ENCODE measurements at regions not wholly inside any gene's neighbourhood (a gene's known extent, or its start where the extent isn't known, plus 50 kb on each side); places are given as distances from the start of the nearest gene placed in this dataset.

GRCh38 chr12:58301730-58302122 lies 360.4 kb downstream of the ATP23 start:
- Histone ChIP-seq H3K27ac (ENCODE audit: low read depth in 1 of 2, low read length in 1 of 2) (no peak overlapping the region), H3K27me3 (ENCODE audit: control insufficient read depth in 3 of 3, insufficient read depth in 3 of 3, low read length in 2 of 3) (no peaks in the 10 kb centered on the region), H3K4me1 (ENCODE audit: control insufficient read depth in 5 of 5, insufficient read depth in 5 of 5, low read length in 5 of 5) (peaks cover 0 to 7% (median 0%) of the 10 kb centered on the region in 5 donors), H3K4me3 (no peak overlapping the region), H3K9me3 (ENCODE audit: control insufficient read depth in 4 of 4, insufficient read depth in 3 of 4, low read length in 3 of 4) (peaks cover 0 to under 1% (median 0%) of the 10 kb centered on the region in 4 donors), H3K9ac (ENCODE audit: insufficient read depth in 1 of 2, low read length in 2 of 2) (no peak overlapping the region), H3K36me3 (ENCODE audit: control insufficient read depth in 4 of 4, insufficient read depth in 4 of 4, low read length in 4 of 4) (no peaks in the 10 kb centered on the region)
- DNase-seq (no peak), ATAC-seq (ENCODE audit: insufficient read depth, low FRiP score) (no peak)
- no peak for TF ChIP-seq CTCF (IDR thresholded peaks at IDR 0.05; ENCODE audit: control extremely low read depth, extremely low read depth)
- WGBS, 2 donors, result 91% methylated on average over 4 of the region's 4 CpGs

GRCh38 chr12:58302487-58303011 lies 361.2 kb downstream of the ATP23 start:
- WGBS, 2 donors, result 73 to 80% methylated on average over 1 of the region's 1 CpG
- H3K9ac ChIP-seq (ENCODE audit: insufficient read depth in 1 of 2, low read length in 2 of 2), result no peak overlapping the region
- no peak for ATAC-seq (ENCODE audit: insufficient read depth, low FRiP score)
- peaks cover 0 to 7% (median 0%) of the 10 kb centered on the region in 4 donors for H3K9me3 ChIP-seq (ENCODE audit: control insufficient read depth in 4 of 4, insufficient read depth in 3 of 4, low read length in 3 of 4)
- DNase-seq, result no peak
- H3K27ac ChIP-seq (ENCODE audit: low read depth in 1 of 2, low read length in 1 of 2), result no peak overlapping the region
- H3K4me3 ChIP-seq, result no peak overlapping the region
- no peaks in the 10 kb centered on the region for H3K36me3 ChIP-seq (ENCODE audit: control insufficient read depth in 4 of 4, insufficient read depth in 4 of 4, low read length in 4 of 4)
- no peak for TF ChIP-seq CTCF (IDR thresholded peaks at IDR 0.05; ENCODE audit: control extremely low read depth, extremely low read depth)
- H3K27me3 ChIP-seq (ENCODE audit: control insufficient read depth in 3 of 3, insufficient read depth in 3 of 3, low read length in 2 of 3), result no peaks in the 10 kb centered on the region
- H3K4me1 ChIP-seq (ENCODE audit: control insufficient read depth in 5 of 5, insufficient read depth in 5 of 5, low read length in 5 of 5), result peaks cover 0 to 7% (median 0%) of the 10 kb centered on the region in 5 donors

GRCh38 chr12:58306266-58307000 lies 365.1 kb downstream of the ATP23 start:
- ATAC-seq (ENCODE audit: insufficient read depth, low FRiP score) (no peak), DNase-seq (no peak)
- Histone ChIP-seq H3K9ac (ENCODE audit: insufficient read depth in 1 of 2, low read length in 2 of 2) (no peak overlapping the region), H3K36me3 (ENCODE audit: control insufficient read depth in 4 of 4, insufficient read depth in 4 of 4, low read length in 4 of 4) (no peaks in the 10 kb centered on the region), H3K4me1 (ENCODE audit: control insufficient read depth in 5 of 5, insufficient read depth in 5 of 5, low read length in 5 of 5) (peaks cover 0 to 7% (median 0%) of the 10 kb centered on the region in 5 donors), H3K9me3 (ENCODE audit: control insufficient read depth in 4 of 4, insufficient read depth in 3 of 4, low read length in 3 of 4) (peaks cover 0 to 7% (median 0%) of the 10 kb centered on the region in 4 donors), H3K4me3 (no peak overlapping the region), H3K27me3 (ENCODE audit: control insufficient read depth in 3 of 3, insufficient read depth in 3 of 3, low read length in 2 of 3) (no peaks in the 10 kb centered on the region), H3K27ac (ENCODE audit: low read depth in 1 of 2, low read length in 1 of 2) (no peak overlapping the region)
- 48 to 55% methylated on average over 1 of the region's 1 CpG for WGBS, 2 donors
- TF ChIP-seq CTCF (IDR thresholded peaks at IDR 0.05; ENCODE audit: control extremely low read depth, extremely low read depth), result no peak

Measured in lung (tissue), 11 donors.